ENCODE measurements at regions not wholly inside any gene's neighbourhood (a gene's known extent, or its start where the extent isn't known, plus 50 kb on each side); places are given as distances from the start of the nearest gene placed in this dataset.

GRCh38 chr19:29380581-29380980 lies 145.2 kb upstream of the VSTM2B start (continued):
- TF ChIP-seq JUN (IDR thresholded peaks at IDR 0.05; ENCODE audit: low read depth, low read length), result no peak
- TF ChIP-seq, protein P1, sequence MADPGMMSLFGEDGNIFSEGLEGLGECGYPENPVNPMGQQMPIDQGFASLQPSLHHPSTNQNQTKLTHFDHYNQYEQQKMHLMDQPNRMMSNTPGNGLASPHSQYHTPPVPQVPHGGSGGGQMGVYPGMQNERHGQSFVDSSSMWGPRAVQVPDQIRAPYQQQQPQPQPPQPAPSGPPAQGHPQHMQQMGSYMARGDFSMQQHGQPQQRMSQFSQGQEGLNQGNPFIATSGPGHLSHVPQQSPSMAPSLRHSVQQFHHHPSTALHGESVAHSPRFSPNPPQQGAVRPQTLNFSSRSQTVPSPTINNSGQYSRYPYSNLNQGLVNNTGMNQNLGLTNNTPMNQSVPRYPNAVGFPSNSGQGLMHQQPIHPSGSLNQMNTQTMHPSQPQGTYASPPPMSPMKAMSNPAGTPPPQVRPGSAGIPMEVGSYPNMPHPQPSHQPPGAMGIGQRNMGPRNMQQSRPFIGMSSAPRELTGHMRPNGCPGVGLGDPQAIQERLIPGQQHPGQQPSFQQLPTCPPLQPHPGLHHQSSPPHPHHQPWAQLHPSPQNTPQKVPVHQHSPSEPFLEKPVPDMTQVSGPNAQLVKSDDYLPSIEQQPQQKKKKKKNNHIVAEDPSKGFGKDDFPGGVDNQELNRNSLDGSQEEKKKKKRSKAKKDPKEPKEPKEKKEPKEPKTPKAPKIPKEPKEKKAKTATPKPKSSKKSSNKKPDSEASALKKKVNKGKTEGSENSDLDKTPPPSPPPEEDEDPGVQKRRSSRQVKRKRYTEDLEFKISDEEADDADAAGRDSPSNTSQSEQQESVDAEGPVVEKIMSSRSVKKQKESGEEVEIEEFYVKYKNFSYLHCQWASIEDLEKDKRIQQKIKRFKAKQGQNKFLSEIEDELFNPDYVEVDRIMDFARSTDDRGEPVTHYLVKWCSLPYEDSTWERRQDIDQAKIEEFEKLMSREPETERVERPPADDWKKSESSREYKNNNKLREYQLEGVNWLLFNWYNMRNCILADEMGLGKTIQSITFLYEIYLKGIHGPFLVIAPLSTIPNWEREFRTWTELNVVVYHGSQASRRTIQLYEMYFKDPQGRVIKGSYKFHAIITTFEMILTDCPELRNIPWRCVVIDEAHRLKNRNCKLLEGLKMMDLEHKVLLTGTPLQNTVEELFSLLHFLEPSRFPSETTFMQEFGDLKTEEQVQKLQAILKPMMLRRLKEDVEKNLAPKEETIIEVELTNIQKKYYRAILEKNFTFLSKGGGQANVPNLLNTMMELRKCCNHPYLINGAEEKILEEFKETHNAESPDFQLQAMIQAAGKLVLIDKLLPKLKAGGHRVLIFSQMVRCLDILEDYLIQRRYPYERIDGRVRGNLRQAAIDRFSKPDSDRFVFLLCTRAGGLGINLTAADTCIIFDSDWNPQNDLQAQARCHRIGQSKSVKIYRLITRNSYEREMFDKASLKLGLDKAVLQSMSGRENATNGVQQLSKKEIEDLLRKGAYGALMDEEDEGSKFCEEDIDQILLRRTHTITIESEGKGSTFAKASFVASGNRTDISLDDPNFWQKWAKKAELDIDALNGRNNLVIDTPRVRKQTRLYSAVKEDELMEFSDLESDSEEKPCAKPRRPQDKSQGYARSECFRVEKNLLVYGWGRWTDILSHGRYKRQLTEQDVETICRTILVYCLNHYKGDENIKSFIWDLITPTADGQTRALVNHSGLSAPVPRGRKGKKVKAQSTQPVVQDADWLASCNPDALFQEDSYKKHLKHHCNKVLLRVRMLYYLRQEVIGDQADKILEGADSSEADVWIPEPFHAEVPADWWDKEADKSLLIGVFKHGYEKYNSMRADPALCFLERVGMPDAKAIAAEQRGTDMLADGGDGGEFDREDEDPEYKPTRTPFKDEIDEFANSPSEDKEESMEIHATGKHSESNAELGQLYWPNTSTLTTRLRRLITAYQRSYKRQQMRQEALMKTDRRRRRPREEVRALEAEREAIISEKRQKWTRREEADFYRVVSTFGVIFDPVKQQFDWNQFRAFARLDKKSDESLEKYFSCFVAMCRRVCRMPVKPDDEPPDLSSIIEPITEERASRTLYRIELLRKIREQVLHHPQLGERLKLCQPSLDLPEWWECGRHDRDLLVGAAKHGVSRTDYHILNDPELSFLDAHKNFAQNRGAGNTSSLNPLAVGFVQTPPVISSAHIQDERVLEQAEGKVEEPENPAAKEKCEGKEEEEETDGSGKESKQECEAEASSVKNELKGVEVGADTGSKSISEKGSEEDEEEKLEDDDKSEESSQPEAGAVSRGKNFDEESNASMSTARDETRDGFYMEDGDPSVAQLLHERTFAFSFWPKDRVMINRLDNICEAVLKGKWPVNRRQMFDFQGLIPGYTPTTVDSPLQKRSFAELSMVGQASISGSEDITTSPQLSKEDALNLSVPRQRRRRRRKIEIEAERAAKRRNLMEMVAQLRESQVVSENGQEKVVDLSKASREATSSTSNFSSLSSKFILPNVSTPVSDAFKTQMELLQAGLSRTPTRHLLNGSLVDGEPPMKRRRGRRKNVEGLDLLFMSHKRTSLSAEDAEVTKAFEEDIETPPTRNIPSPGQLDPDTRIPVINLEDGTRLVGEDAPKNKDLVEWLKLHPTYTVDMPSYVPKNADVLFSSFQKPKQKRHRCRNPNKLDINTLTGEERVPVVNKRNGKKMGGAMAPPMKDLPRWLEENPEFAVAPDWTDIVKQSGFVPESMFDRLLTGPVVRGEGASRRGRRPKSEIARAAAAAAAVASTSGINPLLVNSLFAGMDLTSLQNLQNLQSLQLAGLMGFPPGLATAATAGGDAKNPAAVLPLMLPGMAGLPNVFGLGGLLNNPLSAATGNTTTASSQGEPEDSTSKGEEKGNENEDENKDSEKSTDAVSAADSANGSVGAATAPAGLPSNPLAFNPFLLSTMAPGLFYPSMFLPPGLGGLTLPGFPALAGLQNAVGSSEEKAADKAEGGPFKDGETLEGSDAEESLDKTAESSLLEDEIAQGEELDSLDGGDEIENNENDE (IDR thresholded peaks at IDR 0.05; ENCODE audit: insufficient replicate concordance, low read length), result no peak
- no peak for TF ChIP-seq POLR2A (IDR thresholded peaks at IDR 0.05; ENCODE audit: control extremely low read depth in 1 of 2, low read depth in 2 of 2, low read length in 2 of 2)
- no peak for TF ChIP-seq SP2 (IDR thresholded peaks at IDR 0.05; ENCODE audit: low read length)
- no peak for TF ChIP-seq RXRA (IDR thresholded peaks at IDR 0.05; ENCODE audit: insufficient read depth, low read depth, low read length)
